Progenitor cell of endocrine pancreas (in vitro differentiated cells): ENCODE measurements at regions not wholly inside any gene's neighbourhood (a gene's known extent, or its start where the extent isn't known, plus 50 kb on each side); places are given as distances from the start of the nearest gene placed in this dataset.

Source experiments
- DNase-seq: peaks from one replicate; pipeline ENCODE4 v3.0.0; 2021; ENCODE audit warnings: low spot score; ENCODE audit not compliant: unreplicated experiment
- H3K27ac Mint-ChIP-seq: 2 replicates; pipeline ENCODE4 v1.8.0; 2021; ENCODE audit warnings: mild to moderate bottlenecking, moderate library complexity, mixed read lengths
- H3K27me3 Mint-ChIP-seq: 2 replicates; pipeline ENCODE4 v1.8.0; 2021; ENCODE audit warnings: mixed read lengths
- H3K36me3 Mint-ChIP-seq: 2 replicates; pipeline ENCODE4 v1.8.0; 2022; ENCODE audit warnings: mixed read lengths; ENCODE audit not compliant: insufficient read depth
- H3K4me1 Mint-ChIP-seq: 2 replicates; pipeline ENCODE4 v1.8.0; 2021; ENCODE audit warnings: low read depth, mixed read lengths
- H3K4me3 Mint-ChIP-seq: 2 replicates; pipeline ENCODE4 v1.8.0; 2021; ENCODE audit warnings: low read depth, mild to moderate bottlenecking, moderate library complexity, mixed read lengths
- H3K9me3 Mint-ChIP-seq: 2 replicates; pipeline ENCODE4 v1.8.0; 2021; ENCODE audit warnings: low read depth, mixed read lengths
- CTCF ChIP-seq: fragments of 200-600 bp; sonication (generic); IDR thresholded peaks from one replicate; pipeline ENCODE4 v1.5.0; 2021; ENCODE audit warnings: antibody characterized with exemption, mild to moderate bottlenecking; ENCODE audit not compliant: unreplicated experiment

DNA sequence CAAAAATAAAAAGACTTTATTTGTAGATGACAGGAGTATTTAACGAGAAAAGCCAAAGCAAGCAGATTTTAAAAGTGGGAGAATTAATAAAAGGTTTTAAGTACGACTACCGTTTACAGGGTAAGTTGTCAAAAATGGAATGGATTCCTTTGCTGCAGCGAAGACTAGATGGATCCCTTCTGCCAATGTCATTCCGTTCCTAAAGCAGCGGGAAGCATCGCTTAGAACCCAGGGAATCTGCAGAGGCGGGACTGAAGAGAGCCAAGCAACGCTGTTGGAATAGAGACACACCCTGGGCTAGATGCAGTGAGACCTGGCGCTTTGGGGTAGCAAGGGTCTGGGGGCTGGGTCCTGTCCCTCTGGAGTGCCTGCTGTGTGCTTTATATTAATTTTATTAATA is 303.1 kb upstream of the MKI67 start:
- Mint-ChIP-seq H3K9me3 (no peaks in the 10 kb centered on the region), H3K27ac (no peak overlapping the region)
- no peak for TF ChIP-seq CTCF

DNA sequence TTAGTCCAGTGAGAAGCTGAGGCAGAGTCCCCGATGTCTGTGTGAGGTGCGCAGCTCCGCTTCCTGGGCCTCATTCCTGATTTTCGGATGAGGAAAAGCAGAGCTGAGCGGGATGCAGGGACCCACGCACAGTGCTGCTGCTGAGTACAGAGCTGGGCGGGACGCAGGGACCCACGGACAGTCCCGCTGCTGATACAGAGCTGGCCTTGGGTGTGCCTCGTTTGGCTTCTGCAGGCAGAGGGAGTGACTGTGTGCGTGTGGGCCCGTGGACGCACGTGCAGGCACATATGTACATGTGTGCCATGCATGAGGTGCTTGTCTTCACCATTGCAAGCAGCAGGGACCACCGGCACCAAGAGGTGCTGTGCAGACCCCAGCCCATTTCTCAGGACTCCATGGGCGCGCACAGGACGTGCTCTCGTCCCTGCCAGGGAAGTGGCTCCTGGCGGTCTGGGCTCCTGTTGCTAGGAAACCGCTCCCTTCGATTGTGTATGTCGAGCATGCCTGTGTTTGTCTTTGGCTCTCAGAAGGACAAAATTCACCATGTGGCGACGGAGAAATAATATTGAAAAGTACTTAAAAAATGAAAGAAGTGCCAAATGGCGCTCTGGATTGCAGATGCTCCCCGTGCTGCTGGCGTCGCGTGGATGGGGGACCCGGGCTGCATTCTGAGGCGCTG is 303.8 kb upstream of the MKI67 start:
- no peak overlapping the region for H3K4me3 Mint-ChIP-seq
- peaks cover 25% of the 10 kb centered on the region for H3K27me3 Mint-ChIP-seq
- no peak for TF ChIP-seq CTCF
- no peak for DNase-seq
- peak overlapping the region; percentile 8 for H3K27ac Mint-ChIP-seq
- H3K4me1 Mint-ChIP-seq: peaks cover 5% of the 10 kb centered on the region
- H3K36me3 Mint-ChIP-seq: no peaks in the 10 kb centered on the region
- no peaks in the 10 kb centered on the region for H3K9me3 Mint-ChIP-seq

More for the DNA sequence above, 303.1 kb upstream of the MKI67 start:
- no peak for DNase-seq
- peaks cover 5% of the 10 kb centered on the region for H3K4me1 Mint-ChIP-seq
- H3K4me3 Mint-ChIP-seq: no peak overlapping the region
- H3K36me3 Mint-ChIP-seq: no peaks in the 10 kb centered on the region
- peaks cover 25% of the 10 kb centered on the region for H3K27me3 Mint-ChIP-seq

- Mint-ChIP-seq H3K36me3 (no peaks in the 10 kb centered on the region), H3K27ac (no peak overlapping the region), H3K4me3 (no peak overlapping the region), H3K9me3 (no peaks in the 10 kb centered on the region), H3K4me1 (peaks cover 5% of the 10 kb centered on the region), H3K27me3 (peaks cover 15% of the 10 kb centered on the region)
- no peak for DNase-seq
- TF ChIP-seq CTCF: no peak
Measured at GRCh38 chr10:128431083-128431482, 304.9 kb upstream of the MKI67 start.

DNA sequence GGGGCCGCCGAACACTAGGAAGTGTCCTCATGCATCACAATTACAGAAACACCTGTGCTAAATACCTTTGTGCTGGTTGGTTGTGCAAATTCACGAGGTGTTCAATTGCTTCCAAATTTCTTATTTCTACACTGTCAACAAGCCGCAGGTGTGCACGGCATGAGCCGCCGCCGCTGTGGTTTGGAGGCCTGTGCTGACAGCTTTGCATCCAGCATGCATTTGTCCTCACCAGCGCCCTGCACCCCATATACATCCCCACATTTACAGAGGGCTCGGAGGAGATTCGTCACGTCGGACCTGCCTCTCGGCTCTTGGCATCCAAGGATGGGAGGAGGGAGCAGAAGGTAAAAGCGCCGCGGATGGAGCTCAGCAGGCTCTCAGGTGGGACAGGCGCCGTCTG is 305.3 kb upstream of the MKI67 start:
- no peak for DNase-seq
- no peak overlapping the region for H3K4me3 Mint-ChIP-seq

DNA sequence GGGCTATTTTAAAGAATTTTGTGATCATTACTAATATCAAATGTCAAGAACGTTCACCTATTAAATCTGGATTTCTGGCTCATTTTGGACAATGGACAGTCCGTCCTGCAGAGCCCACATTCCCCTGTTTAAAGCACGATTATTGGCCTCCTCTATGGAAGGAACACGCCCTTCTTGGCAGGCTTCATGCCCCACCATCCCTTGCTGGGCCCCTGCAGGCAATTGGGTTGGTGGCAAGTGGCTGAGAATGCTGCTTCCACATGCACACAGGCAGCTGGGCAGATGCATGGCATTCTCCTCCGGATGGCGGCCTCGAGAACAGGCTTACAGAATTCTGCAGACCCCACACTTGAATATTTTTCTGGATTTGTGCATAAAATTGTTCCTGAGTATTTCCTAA is 305.8 kb upstream of the MKI67 start:
- no peak for TF ChIP-seq CTCF
- H3K27me3 Mint-ChIP-seq: peaks cover 20% of the 10 kb centered on the region
- no peak overlapping the region for H3K27ac Mint-ChIP-seq
- no peaks in the 10 kb centered on the region for H3K36me3 Mint-ChIP-seq
- no peak for DNase-seq
- no peaks in the 10 kb centered on the region for H3K9me3 Mint-ChIP-seq
- H3K4me1 Mint-ChIP-seq: peaks cover 5% of the 10 kb centered on the region
- no peak overlapping the region for H3K4me3 Mint-ChIP-seq

More for the DNA sequence above, 305.3 kb upstream of the MKI67 start:
- peaks cover 5% of the 10 kb centered on the region for H3K4me1 Mint-ChIP-seq
- peaks cover 15% of the 10 kb centered on the region for H3K27me3 Mint-ChIP-seq
- TF ChIP-seq CTCF: no peak
- H3K9me3 Mint-ChIP-seq: no peaks in the 10 kb centered on the region
- H3K27ac Mint-ChIP-seq: no peak overlapping the region
- H3K36me3 Mint-ChIP-seq: no peaks in the 10 kb centered on the region
